CD4-positive, alpha-beta T cell treated with Interleukin-15 for 1 hour (primary cell): ENCODE measurements at regions not wholly inside any gene's neighbourhood (a gene's known extent, or its start where the extent isn't known, plus 50 kb on each side); places are given as distances from the start of the nearest gene placed in this dataset.
"Not testable (repeated sequence)": the region's sequence is repeated elsewhere in the genome, so short reads cannot be mapped to it uniquely, and the experiment has no call there.

Source experiments
- DNase-seq: peaks from one replicate; pipeline ENCODE4 v3.0.0-alpha.2; 2020

- no peak for DNase-seq
Observed at GRCh38 chr7:77484785-77485184, 52.3 kb upstream of the PTPN12 start.

DNA sequence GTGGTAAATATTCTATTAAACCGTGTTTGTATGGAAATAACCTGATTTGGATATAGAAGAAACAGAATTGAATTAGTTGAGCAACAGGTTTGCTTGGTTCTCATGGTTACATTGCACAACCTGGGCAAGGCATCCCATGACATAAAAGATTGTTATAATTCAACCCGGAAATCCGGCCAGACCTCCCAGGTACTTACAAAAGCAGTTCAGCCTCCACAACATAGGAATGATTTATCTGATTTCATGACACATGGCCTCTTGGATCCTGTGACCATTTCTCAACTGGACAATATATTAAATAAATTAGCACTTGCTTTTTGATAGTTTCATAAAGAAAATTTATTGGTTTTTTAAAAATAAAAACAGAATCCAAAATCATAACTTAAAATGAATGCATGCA is 55.1 kb upstream of the PTPN12 start:
- DNase-seq, result peak; percentile 45

DNA sequence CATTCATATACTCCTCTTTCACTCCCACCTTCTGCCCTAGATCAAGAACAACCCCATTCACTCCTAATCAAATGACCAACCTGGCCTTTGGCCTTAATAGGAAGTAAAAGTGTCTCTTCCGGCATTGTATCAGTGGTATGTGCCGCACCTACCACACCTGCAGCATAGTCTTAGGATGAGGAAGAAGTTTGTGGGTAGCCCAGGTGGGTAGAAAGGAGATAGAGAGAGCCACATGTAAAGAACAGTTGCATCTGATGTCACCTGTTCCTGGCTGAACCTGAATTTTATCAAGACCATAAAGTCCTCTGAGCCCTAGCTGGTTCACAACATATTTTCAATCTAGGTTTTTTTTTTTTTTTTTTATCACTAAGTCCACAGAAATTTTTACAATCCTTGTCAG is 55.5 kb upstream of the PTPN12 start:
- DNase-seq, result no peak

DNA sequence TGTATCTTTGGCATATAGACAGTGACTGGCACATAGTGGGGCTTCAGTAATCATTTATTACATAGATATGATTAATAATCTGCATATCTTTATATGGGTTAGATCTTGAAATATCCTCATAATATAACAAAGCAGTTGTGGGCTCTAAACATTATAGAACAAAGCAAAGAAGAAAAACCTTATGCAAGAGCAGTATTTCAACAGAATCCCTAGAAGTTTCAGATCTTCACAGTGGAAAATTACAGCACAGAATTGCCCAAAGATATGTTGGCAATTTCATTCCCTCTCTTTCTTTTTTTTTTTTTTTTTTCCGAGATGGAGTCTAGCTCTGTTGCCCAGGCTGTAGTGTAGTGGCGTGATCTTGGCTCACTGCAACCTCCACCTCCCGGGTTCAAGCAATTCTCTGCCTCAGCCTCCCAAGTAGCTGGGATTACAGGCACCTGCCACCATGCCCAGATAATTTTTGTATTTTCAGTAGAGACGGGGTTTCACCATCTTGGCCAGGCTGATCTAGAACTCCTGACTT is 56.9 kb upstream of the PTPN12 start:
- DNase-seq, result not testable (repeated sequence)

GRCh38 chr7:77479536-77480088 is 57.5 kb upstream of the PTPN12 start:
- DNase-seq, result no peak

- no peak for DNase-seq
Observed at GRCh38 chr7:77476871-77477270, 60.2 kb upstream of the PTPN12 start.

DNA sequence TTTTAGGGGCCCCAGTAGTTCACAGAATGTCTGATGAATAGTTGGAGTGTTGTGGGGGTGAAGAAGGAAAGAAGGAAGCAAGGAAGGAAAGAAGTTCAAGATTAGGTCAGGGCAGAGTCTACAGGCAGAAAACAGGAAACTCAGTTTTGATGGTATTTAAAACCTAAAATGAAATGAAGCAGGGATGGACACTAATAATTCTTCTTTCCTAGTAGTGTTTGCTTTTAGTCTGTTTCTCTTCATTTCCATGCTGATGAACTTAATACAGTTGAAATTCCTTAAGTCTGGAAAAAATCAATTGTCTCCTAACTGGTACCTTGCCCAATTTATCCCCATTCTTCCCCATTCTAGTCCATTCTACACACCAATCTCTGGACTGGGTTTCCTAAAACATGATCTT is 59.0 kb upstream of the GSAP start:
- DNase-seq, result no peak

DNA sequence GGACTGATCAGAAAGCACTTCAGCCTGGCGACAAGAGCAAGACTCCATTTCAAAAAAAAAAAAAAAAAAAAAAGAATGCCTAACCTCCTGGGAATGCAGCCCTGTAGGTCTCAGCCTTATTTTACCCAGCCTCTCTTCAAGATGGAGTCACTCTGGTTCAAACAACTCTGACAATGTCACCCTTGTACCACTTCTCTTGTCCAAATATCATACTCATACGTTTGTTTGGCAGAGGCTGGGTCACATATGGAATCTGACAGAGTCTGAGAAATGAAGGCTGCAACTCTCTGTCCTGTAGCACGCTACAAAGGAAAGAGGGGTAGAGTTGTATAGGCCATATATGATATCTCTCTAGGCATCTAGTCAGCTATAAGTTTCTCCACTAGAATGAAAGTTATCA is 58.6 kb upstream of the GSAP start:
- no peak for DNase-seq

DNA sequence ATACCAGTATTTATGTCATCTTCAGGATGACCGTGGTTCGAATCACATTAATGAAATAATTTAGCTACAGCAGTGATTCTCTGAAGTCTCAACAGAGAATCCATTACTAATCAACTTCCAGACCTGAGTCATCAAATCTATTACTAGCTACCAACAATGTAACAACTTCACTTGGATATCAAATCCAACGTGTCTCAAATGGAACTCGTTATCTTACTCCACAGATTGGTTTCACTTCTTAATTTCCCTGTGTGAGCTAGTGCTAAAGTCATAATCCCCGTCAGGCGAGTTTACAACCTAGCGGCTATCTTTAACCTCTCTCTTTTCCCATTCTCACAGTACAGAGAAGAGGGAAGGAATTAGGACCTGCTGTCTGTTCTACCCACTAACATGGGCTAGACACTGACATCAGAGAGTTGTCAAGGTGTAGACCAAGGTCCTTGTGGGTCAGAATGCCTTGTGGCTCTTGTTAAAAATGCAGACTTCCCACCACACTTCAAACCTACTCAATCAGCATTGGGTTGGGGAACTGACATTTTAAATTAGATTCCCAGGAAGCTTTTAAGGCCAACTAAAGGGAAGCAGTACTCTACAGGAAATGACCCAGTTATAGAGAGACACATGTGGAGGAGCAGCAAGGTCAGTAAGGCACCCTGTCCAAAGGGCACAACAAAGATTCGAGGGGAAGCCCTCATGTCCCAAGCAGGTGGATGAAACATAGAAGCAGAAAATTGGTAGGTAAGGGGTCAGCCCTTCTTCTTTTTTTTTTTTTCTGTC is 57.3 kb upstream of the GSAP start:
- DNase-seq, result no peak

GRCh38 chr7:77469927-77470326 is 53.8 kb upstream of the GSAP start:
- no peak for DNase-seq

GRCh38 chr7:77467408-77467807 is 51.3 kb upstream of the GSAP start:
- DNase-seq, result peak; percentile 25

DNA sequence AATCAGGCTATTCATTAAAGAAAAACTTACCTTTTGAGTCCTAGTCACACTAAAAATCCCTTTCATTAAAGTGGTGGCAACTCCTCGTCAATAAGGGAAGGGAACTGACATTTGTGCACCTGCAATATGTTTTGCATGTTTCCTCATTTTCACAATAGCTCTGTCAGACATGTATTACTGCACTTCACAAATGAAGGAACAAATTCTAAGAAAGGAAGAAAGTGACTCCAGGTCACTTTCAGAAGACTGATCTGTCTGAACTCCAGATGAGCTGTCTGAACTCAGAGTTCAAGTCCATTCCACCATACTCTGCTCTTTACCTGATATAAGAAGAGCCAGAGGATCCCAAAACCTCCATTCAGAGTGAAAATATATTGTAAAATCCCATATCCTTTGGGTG is 50.3 kb upstream of the GSAP start:
- DNase-seq, result no peak
